NCI-H1092 treated with DMSO at 0.1 percent for 48 hours (cell line): ENCODE measurements at regions not wholly inside any gene's neighbourhood (a gene's known extent, or its start where the extent isn't known, plus 50 kb on each side); places are given as distances from the start of the nearest gene placed in this dataset.

Experiments used
- DNase-seq: peaks from one replicate; lab custom pipeline; 2025; lab: John Stamatoyannopoulos, UW

- no peak for DNase-seq
Observed at GRCh38 chr22:48695251-48695650, 1132.4 kb downstream of the BRD1 start.

GRCh38 chr22:48694296-48694883 lies 1133.3 kb downstream of the BRD1 start:
- DNase-seq, result no peak

GRCh38 chr22:48693377-48694135 lies 1134.1 kb downstream of the BRD1 start:
- DNase-seq, result no peak

GRCh38 chr22:48692734-48693376 lies 1134.8 kb downstream of the BRD1 start:
- no peak for DNase-seq

- DNase-seq, result no peak
Observed at GRCh38 chr22:48691431-48691851, 1136.2 kb downstream of the BRD1 start.

- DNase-seq, result no peak
Observed at GRCh38 chr22:48690583-48691317, 1136.9 kb downstream of the BRD1 start.

- no peak for DNase-seq
Observed at GRCh38 chr22:48689206-48689605, 1138.5 kb downstream of the BRD1 start.

GRCh38 chr22:48688366-48688765 lies 1139.3 kb downstream of the BRD1 start:
- no peak for DNase-seq

- no peak for DNase-seq
Observed at GRCh38 chr22:48687606-48688005, 1140.1 kb downstream of the BRD1 start.

GRCh38 chr22:48686694-48687302 lies 1140.9 kb downstream of the BRD1 start:
- DNase-seq, result no peak

GRCh38 chr22:48685767-48686166 lies 1141.9 kb downstream of the BRD1 start:
- no peak for DNase-seq

- DNase-seq, result no peak
Observed at GRCh38 chr22:48683640-48684039, 1144.0 kb downstream of the BRD1 start.

GRCh38 chr22:48682504-48682903 lies 1145.2 kb downstream of the BRD1 start:
- no peak for DNase-seq

- DNase-seq, result no peak
Observed at GRCh38 chr22:48680601-48681000, 1147.1 kb downstream of the BRD1 start.

- no peak for DNase-seq
Observed at GRCh38 chr22:48679656-48680555, 1147.8 kb downstream of the BRD1 start.

- DNase-seq, result no peak
Observed at GRCh38 chr22:48678171-48679135, 1149.2 kb downstream of the BRD1 start.

GRCh38 chr22:48677621-48678020 lies 1150.1 kb downstream of the BRD1 start:
- no peak for DNase-seq

GRCh38 chr22:48677168-48677520 lies 1150.5 kb downstream of the BRD1 start:
- no peak for DNase-seq

GRCh38 chr22:48676266-48677167 lies 1151.2 kb downstream of the BRD1 start:
- DNase-seq, result no peak
